ENCODE measurements at regions not wholly inside any gene's neighbourhood (a gene's known extent, or its start where the extent isn't known, plus 50 kb on each side); places are given as distances from the start of the nearest gene placed in this dataset.

DNA sequence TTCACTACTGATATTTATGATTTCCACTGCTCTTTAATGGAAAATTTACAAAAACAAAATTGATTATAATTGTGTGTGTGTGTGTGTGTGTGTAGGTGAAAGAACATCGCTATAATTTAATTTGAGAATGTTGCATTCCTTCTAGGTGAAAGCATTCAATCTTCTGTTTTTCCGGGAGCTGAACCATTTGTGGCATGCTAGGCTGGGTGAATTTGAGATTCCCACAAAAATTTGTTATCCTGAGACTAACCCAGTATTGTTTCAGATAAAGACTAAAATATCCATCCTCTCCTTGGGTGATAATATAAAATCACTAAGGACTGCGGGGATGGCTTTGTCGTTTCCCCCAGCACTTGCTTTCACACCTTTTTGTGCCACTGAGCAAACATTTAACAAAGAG, 911.2 kb upstream of the PIK3C3 start:
- TF ChIP-seq, protein P1, sequence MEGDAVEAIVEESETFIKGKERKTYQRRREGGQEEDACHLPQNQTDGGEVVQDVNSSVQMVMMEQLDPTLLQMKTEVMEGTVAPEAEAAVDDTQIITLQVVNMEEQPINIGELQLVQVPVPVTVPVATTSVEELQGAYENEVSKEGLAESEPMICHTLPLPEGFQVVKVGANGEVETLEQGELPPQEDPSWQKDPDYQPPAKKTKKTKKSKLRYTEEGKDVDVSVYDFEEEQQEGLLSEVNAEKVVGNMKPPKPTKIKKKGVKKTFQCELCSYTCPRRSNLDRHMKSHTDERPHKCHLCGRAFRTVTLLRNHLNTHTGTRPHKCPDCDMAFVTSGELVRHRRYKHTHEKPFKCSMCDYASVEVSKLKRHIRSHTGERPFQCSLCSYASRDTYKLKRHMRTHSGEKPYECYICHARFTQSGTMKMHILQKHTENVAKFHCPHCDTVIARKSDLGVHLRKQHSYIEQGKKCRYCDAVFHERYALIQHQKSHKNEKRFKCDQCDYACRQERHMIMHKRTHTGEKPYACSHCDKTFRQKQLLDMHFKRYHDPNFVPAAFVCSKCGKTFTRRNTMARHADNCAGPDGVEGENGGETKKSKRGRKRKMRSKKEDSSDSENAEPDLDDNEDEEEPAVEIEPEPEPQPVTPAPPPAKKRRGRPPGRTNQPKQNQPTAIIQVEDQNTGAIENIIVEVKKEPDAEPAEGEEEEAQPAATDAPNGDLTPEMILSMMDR (IDR thresholded peaks at IDR 0.05; ENCODE audit: low read length), result no peak
- no peak for TF ChIP-seq EZH2 (IDR thresholded peaks at IDR 0.05; ENCODE audit: borderline replicate concordance, low read length)
